GM21423 (cell line): ENCODE measurements at regions not wholly inside any gene's neighbourhood (a gene's known extent, or its start where the extent isn't known, plus 50 kb on each side); places are given as distances from the start of the nearest gene placed in this dataset.
"Not testable (repeated sequence)": the region's sequence is repeated elsewhere in the genome, so short reads cannot be mapped to it uniquely, and the experiment has no call there.

ENCODE experiments used
- ATAC-seq: cut with Tn5 transposase; IDR thresholded peaks from one replicate; pipeline ENCODE4 v1.9.1; 2021; ENCODE audit warnings: mild to moderate bottlenecking, moderate library complexity; ENCODE audit not compliant: unreplicated experiment

DNA sequence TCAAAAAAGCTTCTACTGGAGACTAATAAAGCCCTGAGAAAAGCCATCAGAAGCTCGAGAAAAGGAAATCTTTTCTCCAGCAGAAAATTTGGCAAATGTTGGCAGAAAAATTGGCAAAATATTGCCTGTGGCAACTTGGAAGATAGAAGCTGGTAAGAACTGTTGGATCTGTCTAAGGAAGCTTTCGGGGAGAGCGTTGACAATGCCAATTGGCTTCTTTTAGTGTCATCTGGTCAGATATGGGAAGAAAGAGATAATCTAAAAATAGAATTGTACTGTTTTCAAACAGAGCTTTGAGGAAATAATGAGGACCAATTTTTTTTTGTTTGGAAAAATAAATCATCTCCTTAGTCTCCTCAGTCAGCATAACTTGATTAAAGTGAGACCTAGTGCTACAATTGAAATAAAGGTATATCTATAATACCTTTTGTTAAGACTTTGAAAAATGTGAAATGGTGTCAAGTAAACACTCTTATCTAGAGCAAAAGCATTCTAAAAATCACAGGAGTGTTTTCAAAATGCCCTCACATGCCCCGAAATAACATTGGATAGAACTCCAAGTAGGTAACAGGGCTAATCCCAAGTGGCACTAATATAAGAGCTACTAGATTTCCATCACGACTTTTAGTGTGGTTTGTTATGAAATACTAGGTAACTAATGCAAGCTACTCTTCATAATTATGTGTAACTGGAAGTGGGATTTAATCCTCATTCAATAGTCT is 882.2 kb upstream of the B3GALT2 start:
- ATAC-seq = no peak

DNA sequence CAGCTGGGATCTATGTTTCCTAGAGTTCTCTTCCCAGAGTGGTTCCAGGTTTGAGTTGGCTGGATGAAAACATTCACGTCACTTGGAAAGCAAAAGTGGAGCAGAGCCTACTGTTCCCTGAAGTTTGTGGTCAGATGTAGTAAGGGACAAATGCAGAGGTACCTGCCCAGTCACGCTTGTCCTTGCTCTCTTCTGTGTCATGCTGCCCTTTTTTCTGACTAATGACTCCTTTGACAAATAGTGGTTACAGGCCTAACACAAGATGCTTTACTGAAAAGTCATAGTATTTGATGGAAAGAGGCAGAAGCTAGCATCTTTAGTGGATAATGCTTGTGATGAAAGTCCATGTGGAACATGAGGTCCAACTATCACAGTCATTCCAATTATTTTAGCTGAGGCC is 881.4 kb upstream of the B3GALT2 start:
- ATAC-seq = no peak

DNA sequence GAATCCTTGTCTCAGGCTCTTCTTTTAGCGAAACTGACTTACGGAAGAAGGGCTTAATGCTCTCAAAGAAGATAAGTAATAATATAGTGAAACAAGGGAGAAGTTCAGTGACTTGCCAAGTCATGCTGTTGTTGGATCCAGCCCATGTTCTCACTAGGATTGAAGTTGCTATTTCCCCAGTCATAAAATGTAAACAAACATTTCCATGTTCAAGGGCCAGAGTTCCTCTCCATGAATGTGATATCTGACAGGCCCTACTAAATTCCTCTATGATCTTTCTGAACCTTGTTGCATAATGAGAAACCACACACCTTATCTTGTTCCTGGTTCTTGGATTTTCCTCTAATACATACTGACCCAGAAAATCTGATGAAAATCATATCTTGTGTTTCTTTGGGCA is 876.5 kb upstream of the B3GALT2 start:
- no peak for ATAC-seq

DNA sequence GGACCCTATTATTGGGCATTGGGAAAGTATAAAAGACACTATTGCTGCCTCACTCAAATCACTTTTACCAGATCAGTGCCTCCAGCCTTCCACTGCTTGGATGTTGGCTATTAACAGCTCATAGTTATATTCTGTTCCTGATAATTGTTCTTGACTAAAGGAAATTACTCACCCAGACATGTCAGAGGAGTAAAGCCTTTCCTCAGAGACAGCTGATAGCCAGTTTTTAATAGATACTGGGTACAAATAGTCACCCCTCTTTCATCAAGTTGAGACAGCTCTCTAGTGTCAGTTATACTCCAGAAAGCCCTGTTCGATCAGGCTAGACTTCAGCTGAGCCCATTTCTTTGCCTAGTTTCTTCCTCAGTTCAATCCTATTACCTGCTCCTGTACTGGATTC is 876.1 kb upstream of the B3GALT2 start:
- no peak for ATAC-seq

DNA sequence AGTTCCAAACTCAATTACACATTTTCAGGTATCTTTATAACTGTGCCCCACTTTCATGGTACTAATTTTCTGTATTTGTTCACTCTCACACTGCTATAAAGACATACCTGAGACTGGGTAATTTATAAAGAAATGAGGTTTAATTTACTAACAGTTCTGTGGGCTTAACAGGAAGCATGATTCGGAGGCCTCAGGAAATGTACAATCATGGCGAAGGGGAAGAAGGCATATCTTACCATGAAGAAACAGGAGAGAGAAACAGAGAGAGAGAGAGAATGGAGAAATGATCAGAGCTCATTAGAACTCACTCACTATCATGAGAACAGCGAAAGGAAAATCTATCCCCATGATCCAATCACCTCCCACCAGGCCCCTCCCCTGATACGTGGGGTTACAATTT is 874.1 kb upstream of the B3GALT2 start:
- no peak for ATAC-seq

DNA sequence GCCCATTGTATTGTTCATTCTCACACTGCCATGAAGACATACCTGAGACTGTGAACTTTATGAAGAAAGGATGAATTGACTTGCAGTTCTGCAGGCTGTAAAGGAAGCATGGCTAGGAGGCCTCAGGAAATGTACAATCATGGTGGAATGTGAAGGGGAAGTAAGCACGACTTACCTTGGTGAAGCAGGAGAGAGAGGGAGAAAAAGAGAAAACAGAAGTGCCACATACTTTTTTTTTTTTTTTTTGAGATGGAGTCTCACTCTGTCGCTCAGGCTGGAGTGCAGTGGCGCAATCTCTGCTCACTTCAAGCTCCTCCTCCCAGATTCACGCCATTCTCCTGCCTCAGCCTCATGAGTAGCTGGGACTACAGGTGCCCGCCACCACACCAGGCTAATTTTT is 871.9 kb upstream of the B3GALT2 start:
- ATAC-seq = not testable (repeated sequence)

DNA sequence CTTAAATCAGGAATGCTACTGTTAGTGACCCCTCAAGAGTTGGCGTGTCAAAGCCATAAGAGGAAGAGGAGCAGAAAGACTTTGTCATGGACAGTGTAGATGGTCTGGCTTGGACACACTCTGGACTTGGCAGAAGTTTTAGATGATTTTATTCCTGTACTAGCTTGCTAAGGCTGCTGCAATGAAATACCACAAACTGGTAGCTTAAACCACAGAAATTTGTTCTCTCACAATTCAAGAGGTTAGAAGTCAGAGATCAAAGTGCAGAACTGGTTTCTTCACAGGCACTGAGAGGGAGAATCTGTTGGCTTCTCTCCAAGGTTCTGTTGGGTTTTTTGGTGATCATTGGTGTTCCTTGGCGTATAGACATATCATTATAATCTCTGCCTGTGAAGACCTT is 869.8 kb upstream of the B3GALT2 start:
- no peak for ATAC-seq

DNA sequence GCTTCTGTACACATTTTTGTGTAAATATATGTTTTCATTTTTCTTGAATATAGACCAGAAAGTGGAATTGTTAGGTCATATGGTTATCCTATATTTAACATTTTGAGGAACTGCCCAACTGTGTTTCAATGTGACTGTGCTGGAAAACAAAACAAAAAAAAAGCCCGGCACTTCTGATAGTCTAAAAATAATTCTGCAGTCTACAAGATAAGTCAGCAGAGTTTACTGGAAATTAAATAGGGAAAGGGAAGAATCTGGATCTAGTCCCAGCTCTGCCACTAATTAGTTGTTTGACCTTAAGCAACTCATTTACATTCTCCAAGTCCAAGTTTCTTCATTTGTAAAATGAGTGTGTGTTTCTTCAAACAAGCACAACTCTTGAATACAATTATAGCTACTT is 869.1 kb upstream of the B3GALT2 start:
- no peak for ATAC-seq

DNA sequence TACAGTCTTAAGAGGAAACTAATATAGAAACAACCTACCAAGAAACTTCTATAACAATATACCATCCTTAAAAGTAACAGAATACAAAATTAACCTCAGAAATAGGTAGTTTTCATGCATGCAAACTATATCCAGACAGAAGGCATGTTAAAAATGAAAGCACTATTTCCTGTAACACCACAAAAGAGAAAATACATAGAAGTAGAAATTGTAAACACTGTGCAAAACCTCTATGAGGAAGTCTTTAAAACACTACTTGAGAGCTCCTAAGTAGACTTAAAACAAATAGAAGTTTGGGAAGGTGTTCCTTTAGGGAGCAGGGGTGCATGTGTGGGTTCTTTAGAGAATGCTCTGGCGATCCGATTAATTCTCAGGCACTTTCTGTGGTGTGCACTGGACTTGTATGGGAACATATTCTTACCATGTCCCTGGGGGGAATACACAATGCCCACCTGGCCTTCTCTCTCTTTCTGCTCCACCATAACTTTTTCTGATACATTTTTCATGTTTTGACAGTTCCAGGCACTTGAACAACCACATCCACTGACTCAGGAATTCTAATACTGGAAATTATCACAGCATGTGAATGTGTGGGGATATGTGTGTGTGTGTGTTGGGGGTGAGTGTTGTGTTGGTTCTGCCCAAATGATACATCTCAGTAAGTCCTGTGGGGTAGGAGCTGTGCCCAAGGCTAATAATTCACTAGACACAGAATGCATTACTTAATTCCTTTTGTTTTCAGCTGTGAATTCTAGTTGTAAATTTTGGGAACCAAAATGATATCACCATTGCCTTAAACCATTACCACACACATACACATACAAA is 866.3 kb upstream of the B3GALT2 start:
- no peak for ATAC-seq

DNA sequence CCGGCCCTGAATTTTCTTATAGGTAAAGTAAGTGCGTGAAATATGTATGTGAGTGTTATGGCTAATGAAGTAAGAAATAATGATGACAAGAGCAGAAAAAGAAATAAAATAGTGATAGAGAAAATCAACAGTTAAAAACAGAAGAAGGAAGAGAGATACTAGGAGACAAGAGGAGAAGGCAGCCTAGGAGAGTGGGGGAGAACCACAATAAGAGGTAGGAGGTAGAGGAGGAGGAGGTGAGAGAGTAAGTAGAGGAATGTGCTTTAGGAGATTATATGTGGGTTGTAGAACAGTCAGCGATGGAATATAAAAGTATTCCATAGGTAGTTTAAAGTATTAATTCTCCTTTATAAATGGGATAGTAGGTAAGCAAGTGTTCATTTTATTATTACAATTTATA is 861.5 kb upstream of the B3GALT2 start:
- no peak for ATAC-seq

DNA sequence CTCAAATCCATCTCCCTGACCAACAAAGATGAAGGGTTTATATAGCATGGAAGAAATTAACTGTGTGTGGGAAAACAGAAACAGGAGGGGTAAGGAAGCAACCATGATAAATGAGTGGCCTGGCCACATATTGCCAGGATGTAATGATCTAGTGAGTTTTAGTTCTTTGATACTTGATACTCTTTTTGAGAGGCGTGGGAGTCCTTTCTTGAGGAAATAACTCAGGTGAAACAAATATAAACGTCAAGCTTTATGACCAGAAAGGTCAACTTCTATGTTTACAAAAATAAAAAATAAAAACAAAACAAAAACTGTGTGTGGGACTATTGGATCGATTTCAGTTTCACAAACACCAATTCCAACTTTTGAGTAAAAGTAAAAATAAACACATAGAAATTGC is 860.8 kb upstream of the B3GALT2 start:
- no peak for ATAC-seq

DNA sequence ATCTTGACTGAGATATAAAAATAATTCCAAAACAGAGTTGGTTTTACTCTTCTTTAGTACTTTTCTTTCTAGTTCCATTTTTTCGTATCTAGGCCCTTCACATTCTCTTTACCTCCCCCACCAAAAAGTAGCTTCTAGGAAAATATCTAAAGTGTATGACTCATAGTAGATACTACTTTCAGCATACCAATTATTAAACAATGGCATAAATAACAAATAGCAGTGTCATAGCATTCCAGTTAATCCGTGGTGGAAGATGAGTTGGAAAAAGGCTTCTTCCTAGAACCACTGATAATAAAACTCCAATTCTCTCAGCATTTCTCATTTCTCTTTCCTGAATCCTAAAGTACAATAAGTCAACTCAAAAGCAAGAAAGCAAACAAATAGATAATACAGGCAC is 859.0 kb upstream of the B3GALT2 start:
- ATAC-seq = no peak

DNA sequence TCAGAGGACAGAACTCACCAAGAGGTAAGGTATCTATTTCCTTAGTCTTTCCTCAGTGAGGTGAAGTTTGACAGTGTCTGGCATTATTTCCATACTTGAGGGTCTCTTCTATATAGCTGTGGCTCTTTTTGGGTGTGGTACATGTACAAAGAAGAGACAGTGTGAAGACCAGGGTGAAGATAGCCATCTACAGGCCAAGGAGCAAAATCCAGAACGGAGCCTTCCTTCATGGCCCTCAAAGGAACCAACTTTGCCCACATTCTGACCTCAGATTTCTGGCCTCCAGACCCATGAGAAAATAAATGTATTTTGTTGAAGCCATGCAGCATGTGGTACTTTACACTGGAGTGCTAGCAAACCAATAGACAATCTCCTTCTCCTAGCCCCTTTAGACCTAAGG is 858.5 kb upstream of the B3GALT2 start:
- no peak for ATAC-seq

DNA sequence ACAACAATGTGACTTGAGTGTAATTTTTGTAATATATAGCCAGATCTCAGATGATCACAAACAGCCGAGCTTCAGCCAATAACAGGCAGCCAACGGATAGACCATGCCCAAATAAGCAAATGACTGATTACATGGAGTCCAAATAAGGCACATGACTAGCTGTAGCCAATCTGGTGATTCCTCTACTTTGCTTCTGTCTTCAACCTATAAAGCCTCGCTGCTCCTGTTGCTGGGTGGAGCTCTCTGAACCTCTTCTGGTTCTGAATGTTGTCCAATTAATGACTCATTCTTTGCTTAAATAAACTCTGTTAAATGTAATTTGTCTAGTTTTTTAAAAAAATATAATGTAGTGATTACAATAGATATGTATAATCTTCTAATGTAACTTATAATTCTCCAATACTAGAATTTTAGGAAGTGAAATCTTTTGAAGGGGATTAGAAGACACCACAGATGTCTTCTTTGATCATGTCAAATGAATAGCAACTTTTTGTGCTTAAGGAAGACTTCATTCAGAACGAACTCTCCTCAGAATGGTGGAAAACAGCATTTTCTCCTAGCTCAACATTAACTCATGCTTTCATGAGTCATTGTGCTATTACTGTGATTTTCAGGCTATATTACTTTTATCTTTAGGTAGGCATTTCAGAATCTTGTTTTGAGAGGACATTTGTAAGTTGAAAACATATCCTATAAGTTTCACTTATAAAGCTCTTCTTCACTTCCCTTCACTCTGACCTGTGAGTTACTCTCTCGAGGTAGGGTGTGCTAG is 857.8 kb upstream of the B3GALT2 start:
- ATAC-seq = no peak

DNA sequence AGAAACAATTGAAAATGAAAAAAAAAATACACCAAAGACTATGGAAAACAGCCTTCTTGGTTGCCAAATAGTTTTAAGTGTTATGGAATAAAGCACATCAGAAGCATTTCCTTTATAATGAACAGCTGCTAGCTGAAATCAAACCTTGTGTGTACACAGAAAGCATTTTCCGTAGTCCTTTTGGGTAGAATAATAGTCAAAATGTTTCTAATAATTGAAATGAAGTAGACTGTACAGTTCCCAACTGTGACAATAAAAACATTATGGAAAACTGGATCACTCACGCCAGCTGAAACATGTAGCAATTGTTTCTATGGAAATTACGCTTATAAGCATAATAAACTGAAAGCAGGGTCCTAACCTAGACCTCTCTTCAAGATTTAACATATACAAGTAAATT is 856.3 kb upstream of the B3GALT2 start:
- ATAC-seq = no peak

DNA sequence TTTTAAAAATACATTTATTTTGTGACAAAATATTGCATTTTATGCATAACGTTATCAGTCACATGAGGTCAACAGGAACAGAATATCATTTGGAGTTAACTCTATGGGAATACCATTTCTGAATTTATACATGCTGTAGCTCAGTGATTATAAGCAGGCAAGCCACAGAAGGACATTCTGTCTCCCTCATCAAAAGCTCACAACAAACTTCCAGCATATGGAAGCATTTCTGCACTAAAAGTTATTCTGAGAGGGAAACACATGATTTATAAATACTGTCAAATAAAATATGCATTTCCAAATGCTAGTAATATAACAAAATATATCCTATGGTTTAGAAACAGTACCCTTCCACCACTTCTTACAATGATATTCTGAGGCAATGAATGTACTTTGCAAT is 854.1 kb upstream of the B3GALT2 start:
- no peak for ATAC-seq

DNA sequence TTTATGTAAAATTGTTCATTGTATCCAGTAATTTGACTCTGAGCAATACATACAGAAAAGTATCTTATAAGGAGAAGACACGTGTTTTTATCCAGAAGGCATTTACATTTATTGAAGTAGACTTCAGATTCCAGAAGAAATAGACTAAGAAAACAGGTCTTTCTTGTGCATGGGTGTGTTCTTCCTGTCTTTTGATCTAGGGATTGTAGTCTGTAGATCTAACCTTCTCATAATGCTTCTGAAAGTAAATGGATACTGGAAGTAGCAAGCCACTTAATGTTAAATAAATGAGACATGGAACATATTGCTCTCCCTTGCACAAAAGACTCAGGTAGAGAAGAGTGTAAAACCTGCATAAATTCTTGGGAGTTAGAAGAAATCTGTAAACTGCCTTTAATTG is 853.2 kb upstream of the B3GALT2 start:
- no peak for ATAC-seq

DNA sequence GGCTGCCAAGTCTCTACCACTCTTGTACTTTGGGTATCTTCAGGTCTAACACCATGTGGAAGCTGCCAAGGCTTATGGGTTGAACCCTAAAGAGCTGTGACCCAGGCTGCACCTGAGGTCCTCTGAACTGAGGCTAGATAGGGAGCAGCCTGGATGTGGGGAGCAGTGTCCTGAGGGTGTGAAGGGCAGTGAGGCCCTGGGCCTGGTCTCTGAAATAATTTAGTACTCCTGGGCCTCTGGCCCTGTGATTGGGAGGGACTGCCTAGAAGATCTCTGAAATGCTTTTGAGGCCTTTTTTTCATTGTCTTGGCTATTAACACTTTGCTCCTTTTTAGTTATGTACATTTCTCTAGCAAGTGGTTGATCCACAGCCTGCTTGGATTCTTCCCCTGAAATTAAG is 847.2 kb upstream of the B3GALT2 start:
- no peak for ATAC-seq

DNA sequence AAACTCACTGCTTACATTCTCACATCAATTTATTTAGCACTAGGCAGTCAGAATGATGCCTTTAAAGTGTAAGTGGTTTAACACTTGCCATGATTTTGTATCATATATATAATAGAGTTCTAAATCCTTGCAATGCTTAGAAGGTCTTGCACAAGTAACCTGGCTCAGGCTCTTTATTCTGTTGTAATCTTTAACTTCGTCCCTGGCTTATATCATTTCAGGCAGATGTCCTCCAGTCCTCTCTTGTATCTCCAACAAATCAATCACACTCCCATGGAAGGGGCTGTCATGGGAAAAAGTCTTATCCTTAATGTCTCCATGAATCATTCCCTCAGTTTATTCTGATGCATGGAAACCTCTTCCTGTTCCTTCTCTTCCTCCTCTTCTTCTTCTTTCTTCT is 841.6 kb upstream of the B3GALT2 start:
- no peak for ATAC-seq

DNA sequence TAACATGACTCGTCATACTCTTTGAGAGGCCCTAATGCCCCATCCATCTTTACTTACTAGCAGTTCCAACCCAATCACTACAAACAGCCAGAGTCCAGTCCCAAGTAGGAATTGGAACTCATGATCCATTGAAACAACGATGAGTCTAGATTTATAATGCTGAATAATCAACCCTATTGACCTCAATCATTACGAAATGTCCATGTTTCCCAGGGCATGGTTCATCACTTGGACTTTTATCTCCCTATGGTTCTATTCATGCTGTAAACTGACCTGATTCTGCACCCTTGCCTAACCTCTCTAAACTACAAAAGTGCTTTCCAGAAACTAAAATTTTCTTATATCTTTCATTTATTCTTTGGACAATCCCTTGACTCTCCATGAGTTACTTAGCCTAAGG is 840.0 kb upstream of the B3GALT2 start:
- no peak for ATAC-seq

DNA sequence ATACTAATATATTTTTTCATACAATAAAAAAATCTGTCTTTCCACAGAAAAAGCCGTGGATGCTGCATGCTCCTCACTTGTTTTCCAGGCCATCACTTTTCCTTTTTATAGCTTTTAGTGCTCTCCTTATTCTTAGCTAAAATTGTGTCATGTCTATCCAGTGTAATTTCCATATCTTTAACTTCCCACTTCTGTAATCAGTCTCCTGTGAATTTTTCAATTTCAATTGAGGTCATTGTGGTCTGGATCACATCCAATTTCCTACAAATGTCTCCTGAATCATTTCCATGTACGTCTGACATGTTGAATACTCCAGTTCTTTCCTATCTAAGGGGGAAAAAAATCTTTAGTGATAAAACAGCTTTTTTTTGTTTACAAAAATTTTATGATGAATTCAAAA is 838.2 kb upstream of the B3GALT2 start:
- ATAC-seq = no peak

DNA sequence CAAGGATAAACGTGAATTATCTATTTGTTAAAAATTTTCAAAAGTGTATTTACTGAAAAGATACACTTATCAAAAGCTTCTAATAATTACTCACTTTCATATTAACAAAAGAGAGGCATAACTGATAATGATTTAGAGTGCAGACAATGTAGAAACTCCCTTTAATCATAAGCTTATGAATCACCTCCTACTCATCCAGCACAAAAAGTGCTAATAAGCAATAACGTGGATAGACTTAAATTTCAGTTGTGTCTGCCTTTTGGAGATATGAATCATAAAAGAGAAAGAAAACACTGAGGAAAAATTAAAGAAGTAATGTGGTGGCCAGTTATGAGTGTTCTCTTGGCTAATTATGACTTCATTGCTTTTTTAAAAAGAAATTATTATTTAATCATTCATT is 827.6 kb upstream of the B3GALT2 start:
- no peak for ATAC-seq
